ENCODE measurements at regions not wholly inside any gene's neighbourhood (a gene's known extent, or its start where the extent isn't known, plus 50 kb on each side); places are given as distances from the start of the nearest gene placed in this dataset.
"Not testable (repeated sequence)": the region's sequence is repeated elsewhere in the genome, so short reads cannot be mapped to it uniquely, and the experiment has no call there.

GRCh38 chr10:57959318-57960006 lies 308.2 kb downstream of the IPMK start:
- no peak for DNase-seq

- DNase-seq, result no peak
Measured at GRCh38 chr10:57955076-57955475, 312.6 kb downstream of the IPMK start.

GRCh38 chr10:57952741-57953140 lies 315.0 kb downstream of the IPMK start:
- DNase-seq, result no peak

- DNase-seq, result no peak
Measured at GRCh38 chr10:57950442-57950974, 317.2 kb downstream of the IPMK start.

GRCh38 chr10:57948796-57949195 lies 318.9 kb downstream of the IPMK start:
- no peak for DNase-seq

- DNase-seq, result no peak
Measured at GRCh38 chr10:57946833-57947232, 320.9 kb downstream of the IPMK start.

- DNase-seq, result no peak
Measured at GRCh38 chr10:57943701-57944100, 324.0 kb downstream of the IPMK start.

GRCh38 chr10:57925045-57925444 lies 342.6 kb downstream of the IPMK start:
- DNase-seq, result no peak

- DNase-seq, result no peak
Measured at GRCh38 chr10:57921140-57921539, 346.6 kb downstream of the IPMK start.

GRCh38 chr10:57919864-57920263 lies 347.8 kb downstream of the IPMK start:
- DNase-seq, result no peak

GRCh38 chr10:57917019-57917418 lies 350.7 kb downstream of the IPMK start:
- no peak for DNase-seq

- DNase-seq, result peak; percentile 23
Measured at GRCh38 chr10:57905861-57906260, 361.8 kb downstream of the IPMK start.

GRCh38 chr10:57905010-57905409 lies 362.7 kb downstream of the IPMK start:
- peak; percentile 7 for DNase-seq

GRCh38 chr10:57898231-57898630 lies 369.5 kb downstream of the IPMK start:
- DNase-seq, result no peak

GRCh38 chr10:57897611-57898010 lies 370.1 kb downstream of the IPMK start:
- DNase-seq, result no peak

- DNase-seq, result no peak
Measured at GRCh38 chr10:57894361-57894760, 373.3 kb downstream of the IPMK start.

GRCh38 chr10:57891201-57892006 lies 376.3 kb downstream of the IPMK start:
- DNase-seq, result no peak

GRCh38 chr10:57890691-57891090 lies 377.0 kb downstream of the IPMK start:
- DNase-seq, result no peak

GRCh38 chr10:57885618-57885968 lies 382.1 kb downstream of the IPMK start:
- DNase-seq, result not testable (repeated sequence)

GRCh38 chr10:57884965-57885617 lies 382.6 kb downstream of the IPMK start:
- no peak for DNase-seq

GRCh38 chr10:57884407-57884806 lies 383.3 kb downstream of the IPMK start:
- DNase-seq, result no peak

- no peak for DNase-seq
Measured at GRCh38 chr10:57880446-57881227, 387.1 kb downstream of the IPMK start.
